Peyer's patch (tissue), 4 donors: ENCODE measurements at regions not wholly inside any gene's neighbourhood (a gene's known extent, or its start where the extent isn't known, plus 50 kb on each side); places are given as distances from the start of the nearest gene placed in this dataset.

Experiments used
- DNase-seq, 3 donors: peaks; one replicate each; pipeline ENCODE4 v3.0.0-alpha.2; 2017 to 2019
- H3K27ac ChIP-seq, 4 donors: fragments of 200-600 bp; sonication (generic); one replicate each; pipeline ENCODE4 v1.5.1; 2016 to 2019
- H3K27me3 ChIP-seq, 2 donors: fragments of 200-600 bp; sonication (generic); one replicate each; pipeline ENCODE4 v1.5.1; 2019
- H3K36me3 ChIP-seq, 3 donors: fragments of 200-600 bp; sonication (generic); one replicate each; pipeline ENCODE4 v1.5.1; 2016 to 2019
- H3K4me1 ChIP-seq, 4 donors: fragments of 200-600 bp; sonication (generic); one replicate each; pipeline ENCODE4 v1.5.1; 2016 to 2019
- H3K4me3 ChIP-seq, 4 donors: fragments of 200-600 bp; sonication (generic); 1 replicate in 3 of 4; 2 replicates in 1 of 4; pipeline ENCODE4 v1.5.1; 2016 to 2019; ENCODE audit warnings: mild to moderate bottlenecking in 1 of 4
- H3K9me3 ChIP-seq, 4 donors: fragments of 200-600 bp; sonication (generic); one replicate each; pipeline ENCODE4 v1.5.1; 2016 to 2019; ENCODE audit warnings: mild to moderate bottlenecking in 1 of 4
- POLR2A ChIP-seq, 2 donors: fragments of 450-650 bp; IDR thresholded peaks; one replicate each; pipeline ENCODE4 v1.5.1; 2017; ENCODE audit warnings: antibody characterized with exemption in 2 of 2, mild to moderate bottlenecking in 2 of 2, moderate library complexity in 2 of 2
- TF ChIP-seq, protein P1 (sequence below), 6 experiments: fragments of 450-650 bp in 4 of 6; fragments of 200-600 bp in 2 of 6; sonication (generic) in 1 of 6; IDR thresholded peaks; one replicate each; pipeline ENCODE4 v1.5.1; 2017 to 2019; ENCODE audit warnings: antibody characterized with exemption in 6 of 6, mild to moderate bottlenecking in 3 of 6, moderate library complexity in 1 of 6

DNA sequence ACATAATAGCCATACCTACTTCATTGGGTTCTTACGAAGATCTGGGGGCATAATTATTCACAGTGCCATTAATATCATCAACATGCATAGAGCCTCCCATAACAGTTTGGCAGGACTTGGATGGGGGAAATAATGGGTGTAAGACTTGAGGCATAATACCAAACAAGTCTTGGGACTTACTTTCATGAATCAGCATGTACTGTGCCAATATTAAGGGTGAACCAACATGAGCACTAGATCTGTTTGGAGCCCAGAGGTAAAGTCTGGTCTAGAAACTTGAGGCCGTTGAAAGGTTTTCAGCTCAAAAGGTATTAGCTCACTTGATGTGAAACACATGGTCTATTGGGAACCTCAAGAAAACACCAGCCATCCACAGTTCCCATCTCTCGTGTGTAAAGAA, 56.7 kb upstream of the ZC3H11B start:
- Histone ChIP-seq H3K27me3 (no peaks in the 10 kb centered on the region), H3K27ac (no peak overlapping the region), H3K4me3 (no peak overlapping the region), H3K36me3 (no peaks in the 10 kb centered on the region), H3K4me1 (no peaks in the 10 kb centered on the region), H3K9me3 (no peaks in the 10 kb centered on the region)
- DNase-seq: no peak
- TF ChIP-seq, protein P1, sequence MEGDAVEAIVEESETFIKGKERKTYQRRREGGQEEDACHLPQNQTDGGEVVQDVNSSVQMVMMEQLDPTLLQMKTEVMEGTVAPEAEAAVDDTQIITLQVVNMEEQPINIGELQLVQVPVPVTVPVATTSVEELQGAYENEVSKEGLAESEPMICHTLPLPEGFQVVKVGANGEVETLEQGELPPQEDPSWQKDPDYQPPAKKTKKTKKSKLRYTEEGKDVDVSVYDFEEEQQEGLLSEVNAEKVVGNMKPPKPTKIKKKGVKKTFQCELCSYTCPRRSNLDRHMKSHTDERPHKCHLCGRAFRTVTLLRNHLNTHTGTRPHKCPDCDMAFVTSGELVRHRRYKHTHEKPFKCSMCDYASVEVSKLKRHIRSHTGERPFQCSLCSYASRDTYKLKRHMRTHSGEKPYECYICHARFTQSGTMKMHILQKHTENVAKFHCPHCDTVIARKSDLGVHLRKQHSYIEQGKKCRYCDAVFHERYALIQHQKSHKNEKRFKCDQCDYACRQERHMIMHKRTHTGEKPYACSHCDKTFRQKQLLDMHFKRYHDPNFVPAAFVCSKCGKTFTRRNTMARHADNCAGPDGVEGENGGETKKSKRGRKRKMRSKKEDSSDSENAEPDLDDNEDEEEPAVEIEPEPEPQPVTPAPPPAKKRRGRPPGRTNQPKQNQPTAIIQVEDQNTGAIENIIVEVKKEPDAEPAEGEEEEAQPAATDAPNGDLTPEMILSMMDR (IDR thresholded peaks at IDR 0.05): no peak
- no peak for TF ChIP-seq POLR2A (IDR thresholded peaks at IDR 0.05)

DNA sequence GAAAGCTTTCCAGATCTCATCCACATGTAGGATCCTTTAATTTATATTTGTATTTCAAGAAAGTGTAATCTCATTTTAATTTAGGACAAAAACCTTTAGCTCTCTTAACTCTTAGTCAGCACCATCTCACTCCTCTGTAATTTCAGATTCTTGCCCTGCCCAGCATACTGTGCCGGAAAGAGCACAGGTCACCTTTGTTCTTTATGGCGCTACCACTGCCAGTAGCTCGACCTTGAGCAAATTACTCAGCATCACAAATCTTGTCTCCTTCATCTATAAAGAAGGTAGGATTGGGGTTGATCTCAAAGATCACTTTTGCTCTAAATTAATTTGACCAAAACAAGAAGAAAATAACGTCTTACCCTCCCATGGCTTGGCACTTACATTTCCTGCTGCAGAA, 56.1 kb upstream of the ZC3H11B start:
- DNase-seq: no peak
- Histone ChIP-seq H3K4me1 (no peaks in the 10 kb centered on the region), H3K9me3 (no peaks in the 10 kb centered on the region), H3K4me3 (no peak overlapping the region), H3K36me3 (no peaks in the 10 kb centered on the region), H3K27ac (no peak overlapping the region), H3K27me3 (no peaks in the 10 kb centered on the region)
- TF ChIP-seq POLR2A (IDR thresholded peaks at IDR 0.05): no peak
- TF ChIP-seq, protein P1 (IDR thresholded peaks at IDR 0.05): no peak

DNA sequence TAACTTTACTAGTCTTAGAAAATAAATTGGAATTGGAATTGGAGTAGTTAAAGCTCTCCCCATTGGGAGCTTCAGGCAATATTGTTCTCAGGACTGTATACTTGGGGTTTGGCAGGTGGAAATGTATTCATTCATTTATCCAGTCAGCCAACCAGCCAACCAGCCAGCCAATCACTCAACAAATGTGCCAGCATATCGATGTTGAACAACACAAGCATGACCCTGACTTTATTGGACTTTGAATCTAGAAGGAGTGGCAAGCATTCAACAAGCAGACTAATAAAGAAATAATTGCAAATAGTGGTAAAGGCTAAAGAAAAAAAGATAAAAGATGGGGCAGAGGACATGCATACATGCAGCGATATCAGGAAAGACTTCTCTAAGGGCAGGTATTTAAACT, 55.5 kb upstream of the ZC3H11B start:
- Histone ChIP-seq H3K27me3 (no peaks in the 10 kb centered on the region), H3K36me3 (no peaks in the 10 kb centered on the region), H3K4me3 (no peak overlapping the region), H3K27ac (no peak overlapping the region), H3K4me1 (no peaks in the 10 kb centered on the region), H3K9me3 (no peaks in the 10 kb centered on the region)
- no peak for TF ChIP-seq POLR2A (IDR thresholded peaks at IDR 0.05)
- TF ChIP-seq, protein P1 (IDR thresholded peaks at IDR 0.05): no peak
- no peak for DNase-seq

DNA sequence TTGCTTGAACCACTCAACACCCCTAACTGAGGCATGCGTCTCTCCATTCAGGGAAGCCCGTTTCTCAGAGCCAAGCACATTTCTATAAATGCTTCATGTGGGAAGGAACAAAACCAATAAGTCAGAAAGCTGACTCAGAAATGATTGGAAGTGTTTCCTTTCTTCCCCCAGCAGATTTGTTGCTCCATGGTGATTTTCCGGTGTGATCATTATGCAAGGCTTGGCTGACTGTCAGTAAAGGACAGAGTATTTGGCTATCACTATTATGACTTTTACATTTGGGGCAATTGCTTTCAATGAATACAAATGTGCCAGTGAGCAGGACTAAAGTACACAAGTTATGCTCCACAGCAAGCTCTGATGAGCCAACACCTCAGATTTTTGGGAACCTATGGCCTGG, 53.3 kb upstream of the ZC3H11B start:
- H3K36me3 ChIP-seq: no peaks in the 10 kb centered on the region
- H3K9me3 ChIP-seq: no peaks in the 10 kb centered on the region
- TF ChIP-seq POLR2A (IDR thresholded peaks at IDR 0.05): no peak
- TF ChIP-seq, protein P1 (IDR thresholded peaks at IDR 0.05): no peak
- H3K27me3 ChIP-seq: no peaks in the 10 kb centered on the region
- H3K27ac ChIP-seq: no peak overlapping the region
- no peaks in the 10 kb centered on the region for H3K4me1 ChIP-seq
- DNase-seq: no peak
- no peak overlapping the region for H3K4me3 ChIP-seq

DNA sequence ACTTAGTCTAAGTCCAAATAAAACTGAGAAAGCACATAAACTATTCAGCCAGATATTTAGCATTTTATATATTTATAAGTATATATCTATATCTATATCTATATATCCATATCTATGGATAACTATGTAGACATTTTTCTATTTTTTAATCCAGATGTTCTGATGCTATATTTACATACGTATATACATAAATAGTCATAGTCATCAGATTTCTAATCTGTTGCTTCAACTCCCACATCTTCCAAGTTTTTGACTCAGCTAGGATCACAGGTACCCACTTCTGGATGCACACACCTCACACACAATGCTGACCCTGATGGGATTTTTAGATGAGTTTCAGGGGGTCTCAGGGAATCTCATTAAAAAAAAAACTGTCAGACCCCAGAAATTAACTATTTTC, 52.2 kb upstream of the ZC3H11B start:
- no peak overlapping the region for H3K4me3 ChIP-seq
- H3K4me1 ChIP-seq: no peaks in the 10 kb centered on the region
- H3K36me3 ChIP-seq: no peaks in the 10 kb centered on the region
- H3K27ac ChIP-seq: no peak overlapping the region
- DNase-seq: no peak
- no peaks in the 10 kb centered on the region for H3K9me3 ChIP-seq
- TF ChIP-seq POLR2A (IDR thresholded peaks at IDR 0.05): no peak
- TF ChIP-seq, protein P1 (IDR thresholded peaks at IDR 0.05): no peak
- H3K27me3 ChIP-seq: no peaks in the 10 kb centered on the region

DNA sequence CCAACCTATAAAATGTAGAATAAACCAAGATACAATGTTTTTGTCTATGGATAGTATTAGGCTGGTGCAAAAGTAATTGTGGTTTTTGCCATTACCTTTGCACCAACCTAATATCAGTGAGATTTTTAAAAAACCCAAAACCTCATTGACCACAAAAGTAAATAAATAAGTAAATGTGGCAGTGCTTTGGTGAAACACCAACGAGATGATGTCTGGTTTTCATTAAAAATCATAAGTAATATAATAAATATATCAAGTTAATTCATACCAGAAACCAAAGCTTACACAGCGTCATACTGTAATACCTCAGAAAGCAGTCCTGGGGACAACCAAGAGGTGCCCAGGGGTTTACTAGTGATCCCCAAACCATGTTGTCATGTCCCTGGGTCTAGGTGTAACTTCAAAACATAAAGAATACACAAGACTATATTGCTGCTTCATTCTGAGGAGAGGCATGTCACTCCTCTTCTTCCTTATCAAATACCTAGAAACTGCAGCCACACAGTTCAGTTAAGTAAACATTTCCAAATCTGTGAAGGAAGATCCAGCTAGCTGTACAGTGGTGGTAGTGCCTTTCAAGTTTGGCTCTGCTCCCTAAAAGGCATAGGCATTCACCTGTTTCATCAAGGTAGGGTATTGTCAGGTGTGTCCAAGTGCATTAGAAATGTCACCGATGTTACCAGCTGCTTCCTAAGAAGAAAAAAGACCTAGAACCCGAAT, 51.6 kb upstream of the ZC3H11B start:
- H3K9me3 ChIP-seq: no peaks in the 10 kb centered on the region
- DNase-seq: no peak

More for the DNA sequence above, 51.6 kb upstream of the ZC3H11B start:
- TF ChIP-seq POLR2A (IDR thresholded peaks at IDR 0.05): no peak
- TF ChIP-seq, protein P1 (IDR thresholded peaks at IDR 0.05): no peak
- no peaks in the 10 kb centered on the region for H3K27me3 ChIP-seq
- no peak overlapping the region for H3K27ac ChIP-seq
- no peak overlapping the region for H3K4me3 ChIP-seq
- no peaks in the 10 kb centered on the region for H3K4me1 ChIP-seq
- no peaks in the 10 kb centered on the region for H3K36me3 ChIP-seq
